ENCODE measurements at regions not wholly inside any gene's neighbourhood (a gene's known extent, or its start where the extent isn't known, plus 50 kb on each side); places are given as distances from the start of the nearest gene placed in this dataset.

- DNase-seq (ENCODE audit: low spot score) = no peak
- Histone ChIP-seq H3K4me1 (ENCODE audit: insufficient read depth, low read length, poor library complexity, severe bottlenecking) (no peaks in the 10 kb centered on the region), H3K4me3 (ENCODE audit: low read depth, low read length, poor library complexity, severe bottlenecking) (no peak overlapping the region), H3K27me3 (replicated peaks; ENCODE audit: insufficient read depth, low read depth, low read length, poor library complexity) (no peaks in the 10 kb centered on the region), H3K9me3 (ENCODE audit: low read depth, low read length, poor library complexity, severe bottlenecking) (no peaks in the 10 kb centered on the region), H3K27ac (ENCODE audit: low read depth, low read length, poor library complexity, severe bottlenecking) (no peak overlapping the region), H3K36me3 (ENCODE audit: insufficient read depth, low read length, poor library complexity, severe bottlenecking) (no peaks in the 10 kb centered on the region)
- no TSS peak for BruUV-seq (replicated peaks)
- ChIA-PET CTCF (no interaction called here), POLR2A (ENCODE audit: low non-redundant PET) (no interaction called here)
- TF ChIP-seq EZH2 (IDR thresholded peaks at IDR 0.05; ENCODE audit: borderline replicate concordance, low read depth, low read length, poor library complexity, severe bottlenecking) (no peak), CTCF (conservative IDR thresholded peaks at IDR 0.05; ENCODE audit: low read depth, low read length) (no peak)
- intact Hi-C loops (cut with micrococcal nuclease; ENCODE audit: unreplicated experiment) = no loop called here
These were observed 288.2 kb upstream of the UGT8 start for GRCh38 chr4:114310296-114310925.

GRCh38 chr4:114311787-114312186 is 286.8 kb upstream of the UGT8 start:
- H3K27me3 ChIP-seq (replicated peaks; ENCODE audit: insufficient read depth, low read depth, low read length, poor library complexity) = no peaks in the 10 kb centered on the region
- no peak for TF ChIP-seq EZH2 (IDR thresholded peaks at IDR 0.05; ENCODE audit: borderline replicate concordance, low read depth, low read length, poor library complexity, severe bottlenecking)
- TF ChIP-seq CTCF (conservative IDR thresholded peaks at IDR 0.05; ENCODE audit: low read depth, low read length) = no peak
- DNase-seq (ENCODE audit: low spot score) = no peak
- H3K4me1 ChIP-seq (ENCODE audit: insufficient read depth, low read length, poor library complexity, severe bottlenecking) = no peaks in the 10 kb centered on the region
- ChIA-PET POLR2A (ENCODE audit: low non-redundant PET) (no interaction called here), CTCF (no interaction called here)
- H3K27ac ChIP-seq (ENCODE audit: low read depth, low read length, poor library complexity, severe bottlenecking) = no peak overlapping the region
- H3K36me3 ChIP-seq (ENCODE audit: insufficient read depth, low read length, poor library complexity, severe bottlenecking) = no peaks in the 10 kb centered on the region
- no TSS peak for BruUV-seq (replicated peaks)
- H3K4me3 ChIP-seq (ENCODE audit: low read depth, low read length, poor library complexity, severe bottlenecking) = no peak overlapping the region
- intact Hi-C loops (cut with micrococcal nuclease; ENCODE audit: unreplicated experiment) = no loop called here
- H3K9me3 ChIP-seq (ENCODE audit: low read depth, low read length, poor library complexity, severe bottlenecking) = no peaks in the 10 kb centered on the region

- intact Hi-C loops (cut with micrococcal nuclease; ENCODE audit: unreplicated experiment) = no loop called here
- H3K4me3 ChIP-seq (ENCODE audit: low read depth, low read length, poor library complexity, severe bottlenecking) = no peak overlapping the region
- no peaks in the 10 kb centered on the region for H3K4me1 ChIP-seq (ENCODE audit: insufficient read depth, low read length, poor library complexity, severe bottlenecking)
- H3K36me3 ChIP-seq (ENCODE audit: insufficient read depth, low read length, poor library complexity, severe bottlenecking) = no peaks in the 10 kb centered on the region
- H3K27ac ChIP-seq (ENCODE audit: low read depth, low read length, poor library complexity, severe bottlenecking) = no peak overlapping the region
- no peaks in the 10 kb centered on the region for H3K27me3 ChIP-seq (replicated peaks; ENCODE audit: insufficient read depth, low read depth, low read length, poor library complexity)
- ChIA-PET POLR2A (ENCODE audit: low non-redundant PET) (no interaction called here), CTCF (no interaction called here)
- TF ChIP-seq EZH2 (IDR thresholded peaks at IDR 0.05; ENCODE audit: borderline replicate concordance, low read depth, low read length, poor library complexity, severe bottlenecking) (no peak), CTCF (conservative IDR thresholded peaks at IDR 0.05; ENCODE audit: low read depth, low read length) (no peak)
- DNase-seq (ENCODE audit: low spot score) = no peak
- no TSS peak for BruUV-seq (replicated peaks)
- no peaks in the 10 kb centered on the region for H3K9me3 ChIP-seq (ENCODE audit: low read depth, low read length, poor library complexity, severe bottlenecking)
These were observed 286.3 kb upstream of the UGT8 start for GRCh38 chr4:114312338-114312737.
